CD4-positive, alpha-beta T cell treated with Interferon alpha-2 for 1 hour (primary cell): ENCODE measurements at regions not wholly inside any gene's neighbourhood (a gene's known extent, or its start where the extent isn't known, plus 50 kb on each side); places are given as distances from the start of the nearest gene placed in this dataset.

Experiments used
- DNase-seq, 2 donors: peaks; one replicate each; pipeline ENCODE4 v3.0.0-alpha.2; 2020 to 2022

- no peak for DNase-seq
Observed at GRCh38 chrX:94361241-94361640, 687.2 kb downstream of the FAM133A start.

- no peak for DNase-seq
Observed at GRCh38 chrX:94365736-94366135, 691.7 kb downstream of the FAM133A start.

- DNase-seq = no peak
Observed at GRCh38 chrX:94366616-94367015, 692.6 kb downstream of the FAM133A start.

DNA sequence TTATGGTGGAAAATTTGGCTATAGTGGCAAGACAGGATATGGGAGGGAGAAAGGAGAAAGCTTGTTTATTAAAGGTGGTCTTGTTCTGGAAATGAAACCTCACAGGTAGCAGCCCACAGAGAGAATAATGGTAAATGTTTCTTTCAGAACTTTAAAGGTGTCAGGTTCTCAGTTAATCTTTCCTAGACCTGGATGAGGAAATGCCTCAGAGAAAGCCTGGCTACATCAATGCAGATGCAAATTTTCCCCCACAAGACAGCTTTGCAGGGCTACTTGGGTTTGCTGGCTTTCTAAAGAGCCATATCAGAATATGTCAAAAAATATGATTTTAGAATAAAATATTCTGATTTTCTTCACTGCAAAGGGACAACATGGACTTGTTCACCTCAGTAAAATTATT, 715.0 kb downstream of the FAM133A start:
- no peak for DNase-seq

- no peak for DNase-seq
Observed at GRCh38 chrX:94400488-94400887, 726.5 kb downstream of the FAM133A start.

DNA sequence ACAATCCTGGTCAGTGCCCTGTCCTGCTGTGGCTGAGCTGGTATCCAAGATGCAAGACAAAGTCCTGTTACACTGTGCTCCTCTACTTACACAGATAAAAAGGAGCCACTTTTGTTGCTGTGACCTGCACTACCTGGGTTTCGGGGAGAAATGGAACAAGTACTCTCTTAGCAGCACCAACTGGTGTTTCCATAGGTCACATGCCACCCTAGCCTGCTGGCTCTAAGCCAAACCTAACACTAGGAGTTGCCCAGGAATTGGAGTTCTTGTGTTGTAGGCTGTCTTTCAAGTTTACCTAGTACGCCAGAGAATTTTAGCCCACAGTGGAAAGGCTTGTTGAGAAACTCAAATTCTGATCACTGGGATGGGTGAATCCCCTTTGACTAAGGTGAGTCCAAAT, 727.4 kb downstream of the FAM133A start:
- no peak for DNase-seq

DNA sequence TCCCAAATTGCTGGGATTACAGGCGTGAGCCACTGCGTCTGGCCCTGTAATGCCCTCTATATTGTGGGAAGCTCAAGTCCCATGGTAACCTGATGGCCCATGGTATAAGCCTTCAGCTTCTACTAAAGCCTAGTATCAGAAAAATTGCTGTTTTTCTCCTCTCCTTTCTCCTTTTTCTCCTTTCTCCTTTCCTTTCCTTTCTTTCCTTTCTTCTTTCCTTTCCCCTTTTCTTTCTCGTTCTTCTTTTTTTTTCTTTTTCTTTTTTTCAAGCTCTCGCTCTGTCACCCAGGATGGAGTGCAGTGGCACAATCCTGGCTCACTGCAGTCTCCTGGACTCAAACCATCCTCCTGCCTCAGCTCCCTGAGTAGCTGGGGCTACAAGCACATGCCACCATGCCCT, 740.7 kb downstream of the FAM133A start:
- no peak for DNase-seq

DNA sequence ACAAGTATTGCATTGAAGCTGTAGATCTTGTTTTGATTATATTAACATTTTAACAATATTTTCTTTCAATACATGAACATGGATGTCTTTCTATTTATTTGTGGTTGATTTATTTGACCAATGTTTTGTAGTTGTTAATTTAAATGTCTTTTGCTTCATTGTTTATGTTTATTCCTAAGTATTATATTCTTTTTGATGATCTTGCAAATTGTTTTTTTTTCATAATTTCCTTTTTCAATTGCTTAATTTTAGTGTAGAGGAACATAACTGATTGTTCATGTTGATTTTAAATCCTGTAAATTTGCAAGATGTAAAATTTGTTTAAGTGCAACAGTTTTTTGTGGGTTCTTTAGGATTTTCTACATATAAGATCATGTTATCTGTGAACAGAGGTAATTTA, 744.1 kb downstream of the FAM133A start:
- DNase-seq = no peak

DNA sequence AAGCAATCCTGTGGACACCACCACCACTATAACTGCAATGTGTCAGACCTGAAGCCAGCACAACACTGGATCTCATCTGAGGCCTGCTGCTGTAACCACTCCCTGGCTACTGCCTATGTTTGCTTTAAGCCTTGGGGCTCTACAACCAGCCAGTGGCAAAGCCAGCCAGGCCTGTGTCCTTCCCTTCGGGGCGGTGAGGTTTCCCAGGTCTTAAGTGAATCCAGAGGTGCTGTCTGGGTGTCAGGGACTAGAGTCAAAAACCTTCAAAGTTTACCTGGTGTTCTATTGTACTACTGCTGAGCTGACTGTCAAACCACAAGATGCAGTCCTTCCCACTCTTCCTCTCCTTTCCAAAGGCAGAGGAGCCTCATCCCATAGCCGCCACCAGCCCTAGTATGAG, 750.5 kb downstream of the FAM133A start:
- no peak for DNase-seq

GRCh38 chrX:94430091-94430490, 756.1 kb downstream of the FAM133A start:
- no peak for DNase-seq

DNA sequence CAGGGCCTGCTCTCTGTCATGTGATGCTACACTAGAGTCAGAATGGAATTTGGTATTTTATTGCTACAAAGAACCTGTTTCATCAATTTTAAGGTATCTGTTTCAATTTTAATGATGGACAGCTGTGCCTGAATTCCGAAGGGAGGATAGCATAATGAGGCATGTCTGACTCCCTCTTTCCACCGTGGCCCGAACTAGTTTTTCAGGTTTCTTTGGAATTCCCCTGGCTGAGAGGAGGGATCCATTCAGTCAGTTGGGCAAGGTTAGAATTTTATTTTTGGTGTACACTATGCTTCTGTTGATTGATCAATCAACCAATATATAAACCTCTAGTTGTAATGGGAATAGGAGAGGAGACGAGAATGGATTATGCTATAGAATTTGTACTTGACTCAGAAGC, 761.8 kb downstream of the FAM133A start:
- no peak for DNase-seq

GRCh38 chrX:94454159-94454558, 780.2 kb downstream of the FAM133A start:
- no peak for DNase-seq

DNA sequence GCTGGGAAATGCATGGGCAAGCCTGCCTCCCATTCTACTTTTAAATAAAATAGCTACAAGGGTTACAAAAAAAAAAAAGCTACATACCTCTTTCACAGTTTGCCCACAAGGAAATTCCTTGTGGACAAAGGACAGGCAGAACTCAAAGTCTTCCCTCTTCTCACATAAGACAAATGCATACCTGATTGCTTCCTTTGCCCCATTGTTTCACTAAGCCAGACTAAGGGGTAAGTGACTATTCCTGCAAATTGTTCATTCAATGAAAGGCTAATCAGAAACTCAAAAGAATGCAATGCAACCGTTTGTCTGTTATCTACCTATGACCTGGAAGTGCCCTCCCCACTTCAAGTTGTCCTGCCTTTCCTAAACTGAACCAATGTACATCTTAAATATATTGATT, 780.6 kb downstream of the FAM133A start:
- no peak for DNase-seq

GRCh38 chrX:94455782-94456181, 781.8 kb downstream of the FAM133A start:
- no peak for DNase-seq

GRCh38 chrX:94492541-94492940, 818.5 kb downstream of the FAM133A start:
- DNase-seq = no peak

- no peak for DNase-seq
Observed at GRCh38 chrX:94493405-94493804, 819.4 kb downstream of the FAM133A start.

GRCh38 chrX:94511564-94511963, 837.6 kb downstream of the FAM133A start:
- DNase-seq = no peak

- DNase-seq = no peak
Observed at GRCh38 chrX:94515009-94515408, 841.0 kb downstream of the FAM133A start.

DNA sequence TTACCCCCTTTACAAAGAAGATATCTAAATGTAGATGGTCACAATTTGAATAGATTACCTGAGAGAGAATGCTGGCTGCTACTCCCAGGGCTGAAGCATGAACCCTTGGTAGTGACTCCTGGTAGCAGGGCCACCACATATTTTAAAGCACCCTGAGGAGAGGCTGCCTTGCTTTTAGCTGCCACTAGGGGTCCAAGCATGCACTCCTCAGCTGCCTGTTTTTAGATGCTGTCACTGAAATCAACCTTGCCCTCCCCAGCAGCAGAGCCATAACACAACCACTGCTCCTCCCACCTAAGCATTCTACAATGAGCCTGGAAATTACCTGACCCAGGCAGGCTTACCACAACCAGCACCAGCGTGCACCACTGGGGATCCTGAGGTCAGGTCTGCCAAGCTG, 850.9 kb downstream of the FAM133A start:
- no peak for DNase-seq

DNA sequence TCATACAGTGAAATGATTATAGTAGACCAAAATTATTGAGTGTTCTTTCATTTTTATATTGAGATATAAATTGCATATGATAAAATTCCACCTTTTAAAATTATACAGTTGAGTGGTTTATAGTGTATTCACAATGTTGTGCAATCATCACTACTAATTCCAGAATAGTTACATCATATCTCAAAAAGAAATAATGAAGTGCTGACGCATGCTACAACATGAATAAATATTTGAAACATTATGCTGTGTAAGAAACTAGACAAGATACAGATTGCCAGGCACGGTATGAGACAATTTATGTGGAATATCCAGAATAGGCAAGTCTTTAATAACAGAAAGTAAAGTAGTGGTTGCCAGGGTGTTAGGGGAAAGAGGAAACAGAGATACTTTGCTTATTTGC, 871.7 kb downstream of the FAM133A start:
- DNase-seq = no peak

- DNase-seq = no peak
Observed at GRCh38 chrX:94551831-94552230, 877.8 kb downstream of the FAM133A start.

DNA sequence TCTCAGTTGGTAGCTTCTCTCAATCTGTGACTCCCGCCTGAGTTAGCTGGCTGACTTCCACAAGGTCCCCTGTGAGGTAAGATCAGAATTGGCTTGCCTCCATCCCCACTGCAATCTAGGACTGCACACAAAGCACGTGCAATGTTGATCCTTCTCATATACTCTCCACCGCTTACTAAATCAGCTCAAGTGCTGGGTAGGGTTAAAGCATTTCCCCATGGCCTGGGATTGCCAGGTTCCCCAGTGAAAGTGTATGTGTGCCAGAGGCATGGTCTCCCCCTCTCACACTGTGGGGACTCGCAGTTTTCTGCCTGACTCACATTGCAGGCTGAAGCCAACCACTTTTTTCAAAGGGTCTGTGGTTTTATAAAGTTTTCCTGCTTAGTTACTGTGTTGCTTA, 886.9 kb downstream of the FAM133A start:
- no peak for DNase-seq

GRCh38 chrX:94576367-94577004, 902.5 kb downstream of the FAM133A start:
- DNase-seq = no peak

DNA sequence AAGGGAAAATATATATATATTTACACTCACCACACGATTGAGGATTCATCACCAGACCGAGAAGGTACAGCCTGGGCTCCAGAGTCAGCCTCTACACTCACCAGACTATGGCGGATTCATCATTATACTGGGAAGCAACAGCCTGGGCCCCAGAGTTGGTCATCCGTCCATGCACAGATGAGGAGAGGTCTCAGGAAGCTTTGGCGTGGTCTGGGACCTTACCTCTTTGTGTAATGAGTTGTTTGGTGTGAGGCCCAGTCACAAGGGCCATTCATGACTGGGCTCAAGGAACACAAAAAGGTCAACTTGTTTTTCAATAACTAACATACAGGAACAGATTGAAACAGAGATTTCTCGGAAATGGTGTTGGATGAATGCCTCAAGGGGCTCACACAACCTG, 926.1 kb downstream of the FAM133A start:
- DNase-seq = no peak

GRCh38 chrX:94612140-94612539, 938.1 kb downstream of the FAM133A start:
- DNase-seq = no peak

DNA sequence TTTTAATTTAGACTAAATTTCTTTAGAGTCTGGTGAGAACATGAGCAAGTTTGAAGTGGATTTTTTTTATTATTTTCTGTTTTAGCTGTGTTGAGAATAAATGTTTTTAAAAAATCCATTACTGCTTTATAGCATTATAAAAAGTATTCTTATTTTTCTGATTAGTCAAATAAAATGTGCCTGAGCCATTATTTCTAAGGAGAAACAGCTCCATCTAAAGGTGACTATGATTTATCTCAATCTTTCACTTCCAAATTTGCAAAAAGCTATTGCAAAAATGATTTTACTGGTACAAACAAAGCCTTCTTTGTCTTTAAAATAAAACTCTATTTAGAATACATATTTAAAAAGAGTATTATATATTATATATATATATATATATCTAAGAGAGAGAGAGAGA, 959.2 kb downstream of the FAM133A start:
- DNase-seq = no peak
